ENCODE measurements at regions not wholly inside any gene's neighbourhood (a gene's known extent, or its start where the extent isn't known, plus 50 kb on each side); places are given as distances from the start of the nearest gene placed in this dataset.

DNA sequence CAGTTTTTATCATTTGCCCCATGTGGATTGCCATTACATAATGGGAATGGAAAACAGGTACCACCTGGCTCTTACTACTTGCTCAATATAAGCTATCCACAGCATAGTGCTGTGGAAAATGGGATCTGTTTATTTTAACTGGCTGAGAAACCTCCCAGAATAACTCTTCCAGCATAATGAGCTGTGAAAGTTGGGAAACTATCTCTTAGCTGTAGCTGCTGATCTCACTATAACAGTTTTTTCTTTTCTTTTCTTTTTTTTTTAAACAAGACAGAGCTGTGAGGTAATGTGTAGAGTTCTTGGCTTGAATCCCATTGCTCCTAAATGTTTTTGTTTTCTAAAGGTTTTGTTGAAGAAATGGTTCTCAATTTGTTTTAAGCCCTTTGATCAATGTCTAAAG lies 988.3 kb downstream of the PCDH19 start:
- TF ChIP-seq CTCF (IDR thresholded peaks at IDR 0.05), result no peak
- no peak for TF ChIP-seq FOSL2 (IDR thresholded peaks at IDR 0.05)
- TF ChIP-seq FOSL2 (CRISPR knock-in tag; IDR thresholded peaks at IDR 0.05), result no peak

All from A549 (cell line).